NCI-H748 (cell line): ENCODE measurements at regions not wholly inside any gene's neighbourhood (a gene's known extent, or its start where the extent isn't known, plus 50 kb on each side); places are given as distances from the start of the nearest gene placed in this dataset.
A peak's percentile ranks its signal among the peaks of the same experiment; 100 is the strongest.

Experiments
- DNase-seq: peaks from one replicate; lab custom pipeline; 2025; ENCODE audit not compliant: unreplicated experiment; lab: John Stamatoyannopoulos, UW

- DNase-seq, result peak; percentile 20
These were observed 131.6 kb upstream of the NEDD9 start for GRCh38 chr6:11363881-11364576.

- no peak for DNase-seq
These were observed 130.1 kb upstream of the NEDD9 start for GRCh38 chr6:11362564-11362963.

- no peak for DNase-seq
These were observed 126.7 kb upstream of the NEDD9 start for GRCh38 chr6:11358904-11359830.

- DNase-seq, result no peak
These were observed 124.8 kb upstream of the NEDD9 start for GRCh38 chr6:11357285-11357684.

- no peak for DNase-seq
These were observed 124.1 kb upstream of the NEDD9 start for GRCh38 chr6:11356404-11357155.

GRCh38 chr6:11353921-11354389 is 121.5 kb upstream of the NEDD9 start:
- DNase-seq, result no peak

- no peak for DNase-seq
These were observed 117.8 kb upstream of the NEDD9 start for GRCh38 chr6:11350294-11350693.

- DNase-seq, result no peak
These were observed 117.4 kb upstream of the NEDD9 start for GRCh38 chr6:11349880-11350279.

- DNase-seq, result no peak
These were observed 114.0 kb upstream of the NEDD9 start for GRCh38 chr6:11346516-11346915.

GRCh38 chr6:11345536-11345935 is 113.1 kb upstream of the NEDD9 start:
- no peak for DNase-seq

- DNase-seq, result no peak
These were observed 111.7 kb upstream of the NEDD9 start for GRCh38 chr6:11343963-11344723.

GRCh38 chr6:11341867-11342266 is 109.4 kb upstream of the NEDD9 start:
- no peak for DNase-seq

GRCh38 chr6:11341303-11341702 is 108.8 kb upstream of the NEDD9 start:
- DNase-seq, result no peak

GRCh38 chr6:11339380-11339779 is 106.9 kb upstream of the NEDD9 start:
- no peak for DNase-seq

- no peak for DNase-seq
These were observed 104.8 kb upstream of the NEDD9 start for GRCh38 chr6:11337306-11337705.

- no peak for DNase-seq
These were observed 103.4 kb upstream of the NEDD9 start for GRCh38 chr6:11335826-11336225.

- DNase-seq, result peak; percentile 32
These were observed 100.8 kb upstream of the NEDD9 start for GRCh38 chr6:11333132-11333849.

- no peak for DNase-seq
These were observed 100.0 kb upstream of the NEDD9 start for GRCh38 chr6:11332463-11332862.

GRCh38 chr6:11331111-11331510 is 98.6 kb upstream of the NEDD9 start:
- DNase-seq, result no peak

GRCh38 chr6:11330413-11330760 is 97.9 kb upstream of the NEDD9 start:
- DNase-seq, result no peak
